ENCODE measurements at regions not wholly inside any gene's neighbourhood (a gene's known extent, or its start where the extent isn't known, plus 50 kb on each side); places are given as distances from the start of the nearest gene placed in this dataset.

GRCh38 chr14:84436528-84436927 is 1093.4 kb upstream of the FLRT2 start:
- ATAC-seq = no peak
- Mint-ChIP-seq H3K27me3 (ENCODE audit: low read depth) (no peaks in the 10 kb centered on the region), H3K9me3 (no peaks in the 10 kb centered on the region), H3K4me1 (peaks cover 23% of the 10 kb centered on the region), H3K27ac (peak overlapping the region; percentile 21; the same call in 1 of the 2 replicates), H3K4me3 (no peak overlapping the region), H3K36me3 (no peaks in the 10 kb centered on the region)
- TF ChIP-seq IRF1 (CRISPR knock-in tag; IDR thresholded peaks at IDR 0.05) (no peak), PREB (CRISPR knock-in tag; IDR thresholded peaks at IDR 0.05; ENCODE audit: borderline replicate concordance) (no peak), E2F5 (CRISPR knock-in tag; IDR thresholded peaks at IDR 0.05) (no peak), FOXP4 (CRISPR knock-in tag; IDR thresholded peaks at IDR 0.05) (no peak), PRDM15 (CRISPR knock-in tag; IDR thresholded peaks at IDR 0.05) (no peak), TEAD1 (CRISPR knock-in tag; IDR thresholded peaks at IDR 0.05) (no peak), E2F4 (CRISPR knock-in tag; IDR thresholded peaks at IDR 0.05; ENCODE audit: borderline replicate concordance, low read depth) (no peak), MXD4 (CRISPR knock-in tag; IDR thresholded peaks at IDR 0.05; ENCODE audit: borderline replicate concordance) (no peak), ARID4B (CRISPR knock-in tag; IDR thresholded peaks at IDR 0.05; ENCODE audit: borderline replicate concordance) (no peak), ZNF317 (CRISPR knock-in tag; IDR thresholded peaks at IDR 0.05; ENCODE audit: borderline replicate concordance, low read depth) (no peak), ATF1 (CRISPR knock-in tag; IDR thresholded peaks at IDR 0.05) (no peak), GABPB1 (CRISPR knock-in tag; IDR thresholded peaks at IDR 0.05) (no peak), ZNF671 (CRISPR knock-in tag; IDR thresholded peaks at IDR 0.05) (no peak), TP53 (CRISPR knock-in tag; IDR thresholded peaks at IDR 0.05) (no peak), GRHL2 (CRISPR knock-in tag; IDR thresholded peaks at IDR 0.05; ENCODE audit: insufficient replicate concordance, severe bottlenecking) (no peak), HMGA2 (CRISPR knock-in tag; IDR thresholded peaks at IDR 0.05) (no peak)
- POLR2A ChIA-PET = no interaction called here
- DNase-seq (ENCODE audit: low spot score) = no peak
- CTCF ChIA-PET = no interaction called here

Data from WTC11 (cell line).